SW 1271 (cell line): ENCODE measurements at regions not wholly inside any gene's neighbourhood (a gene's known extent, or its start where the extent isn't known, plus 50 kb on each side); places are given as distances from the start of the nearest gene placed in this dataset.
"Not testable (repeated sequence)": the region's sequence is repeated elsewhere in the genome, so short reads cannot be mapped to it uniquely, and the experiment has no call there.

Experiments
- DNase-seq, 2 experiments: peaks; one replicate each; lab custom pipeline; 2025; lab: John Stamatoyannopoulos, UW

GRCh38 chrX:111041018-111041462 is 55.0 kb upstream of the PAK3 start:
- DNase-seq, result peak; percentile 2 to 53

GRCh38 chrX:111040377-111041017 is 55.5 kb upstream of the PAK3 start:
- DNase-seq, result peak in 1 of 2 experiments; percentile 1

GRCh38 chrX:111039606-111040005 is 56.4 kb upstream of the PAK3 start:
- DNase-seq, result no peak

- DNase-seq, result no peak
Measured at GRCh38 chrX:111035991-111036390, 60.0 kb upstream of the PAK3 start.

- DNase-seq, result no peak
Measured at GRCh38 chrX:111035256-111035655, 60.7 kb upstream of the PAK3 start.

- DNase-seq, result not testable (repeated sequence)
Measured at GRCh38 chrX:111022998-111023397, 73.0 kb upstream of the PAK3 start.

GRCh38 chrX:111020283-111020682 is 75.7 kb upstream of the PAK3 start:
- DNase-seq, result no peak

GRCh38 chrX:111013778-111014455 is 82.1 kb upstream of the PAK3 start:
- no peak for DNase-seq

- no peak for DNase-seq
Measured at GRCh38 chrX:111010111-111010510, 85.9 kb upstream of the PAK3 start.

GRCh38 chrX:111009256-111009655 is 86.7 kb upstream of the PAK3 start:
- DNase-seq, result no peak

GRCh38 chrX:111008126-111008525 is 87.9 kb upstream of the PAK3 start:
- no peak for DNase-seq

- no peak for DNase-seq
Measured at GRCh38 chrX:111007238-111007637, 88.8 kb upstream of the PAK3 start.

GRCh38 chrX:111006116-111006515 is 89.9 kb upstream of the PAK3 start:
- DNase-seq, result no peak

- no peak for DNase-seq
Measured at GRCh38 chrX:111005166-111005565, 90.8 kb upstream of the PAK3 start.

GRCh38 chrX:111003118-111003517 is 92.9 kb upstream of the PAK3 start:
- no peak for DNase-seq

GRCh38 chrX:110992611-110993010 is 103.4 kb upstream of the PAK3 start:
- no peak for DNase-seq

- DNase-seq, result no peak
Measured at GRCh38 chrX:110989869-110990268, 106.1 kb upstream of the PAK3 start.

GRCh38 chrX:110989447-110989846 is 106.5 kb upstream of the PAK3 start:
- DNase-seq, result no peak

GRCh38 chrX:110987292-110987691 is 108.7 kb upstream of the PAK3 start:
- DNase-seq, result no peak

GRCh38 chrX:110985470-110985869 is 110.5 kb upstream of the PAK3 start:
- DNase-seq, result no peak

- no peak for DNase-seq
Measured at GRCh38 chrX:110983024-110983423, 113.0 kb upstream of the PAK3 start.

- no peak for DNase-seq
Measured at GRCh38 chrX:110966839-110967238, 129.2 kb upstream of the PAK3 start.

- DNase-seq, result no peak
Measured at GRCh38 chrX:110966091-110966454, 129.9 kb upstream of the PAK3 start.
